Trophoblast cell (in vitro differentiated cells and primary cell): ENCODE measurements at regions not wholly inside any gene's neighbourhood (a gene's known extent, or its start where the extent isn't known, plus 50 kb on each side); places are given as distances from the start of the nearest gene placed in this dataset.
"Not testable (repeated sequence)": the region's sequence is repeated elsewhere in the genome, so short reads cannot be mapped to it uniquely, and the experiment has no call there.

ENCODE experiments used
- DNase-seq, 2 donors: peaks; one replicate each; pipeline ENCODE4 v3.0.0-alpha.2; 2016
- H2AFZ ChIP-seq: 2 replicates; pipeline ENCODE4 v1.6.1; 2013; ENCODE audit warnings: low read length, moderate library complexity, mild to moderate bottlenecking; ENCODE audit not compliant: insufficient read depth, poor library complexity
- H2AK5ac ChIP-seq: 2 replicates; pipeline ENCODE4 v1.6.1; 2013; ENCODE audit warnings: mild to moderate bottlenecking, low read length
- H2BK120ac ChIP-seq: 2 replicates; pipeline ENCODE4 v1.6.1; 2013; ENCODE audit warnings: low read length, mild to moderate bottlenecking, moderate library complexity; ENCODE audit not compliant: insufficient read depth, poor library complexity
- H2BK12ac ChIP-seq: 2 replicates; pipeline ENCODE4 v1.6.1; 2013; ENCODE audit warnings: mild to moderate bottlenecking, low read length, moderate library complexity
- H2BK5ac ChIP-seq: 2 replicates; pipeline ENCODE4 v1.6.1; 2013; ENCODE audit warnings: low read length, low read depth, moderate library complexity, mild to moderate bottlenecking; ENCODE audit not compliant: poor library complexity
- H3K14ac ChIP-seq: 2 replicates; pipeline ENCODE4 v1.6.1; 2013; ENCODE audit warnings: mild to moderate bottlenecking, low read length
- H3K18ac ChIP-seq: 2 replicates; pipeline ENCODE4 v1.6.1; 2013; ENCODE audit warnings: mild to moderate bottlenecking, low read length
- H3K23ac ChIP-seq: 2 replicates; pipeline ENCODE4 v1.6.1; 2013; ENCODE audit warnings: low read length
- H3K27ac ChIP-seq: 2 replicates; pipeline ENCODE4 v1.5.1; 2013; ENCODE audit warnings: low read depth, mild to moderate bottlenecking, inconsistent platforms, low read length, moderate library complexity
- H3K27me3 ChIP-seq: 2 replicates; pipeline ENCODE4 v1.6.1; 2013; ENCODE audit warnings: inconsistent platforms, mild to moderate bottlenecking, low read length, moderate library complexity; ENCODE audit not compliant: insufficient read depth
- H3K36me3 ChIP-seq, 2 experiments: 1 replicate in 1 of 2; 2 replicates in 1 of 2; pipeline ENCODE4 v1.6.1; 2013; ENCODE audit warnings: low read length in 2 of 2, mild to moderate bottlenecking in 2 of 2, moderate library complexity in 1 of 2; ENCODE audit not compliant: insufficient read depth in 2 of 2, control insufficient read depth in 1 of 2
- H3K4ac ChIP-seq: 2 replicates; pipeline ENCODE4 v1.6.1; 2013; ENCODE audit warnings: low read depth, mild to moderate bottlenecking, low read length, moderate library complexity
- H3K4me1 ChIP-seq, 2 experiments: 1 replicate in 1 of 2; 2 replicates in 1 of 2; pipeline ENCODE4 v1.6.1; 2013; ENCODE audit warnings: low read length in 2 of 2, mild to moderate bottlenecking in 2 of 2, moderate library complexity in 1 of 2; ENCODE audit not compliant: insufficient read depth in 2 of 2, control insufficient read depth in 1 of 2
- H3K4me2 ChIP-seq: 2 replicates; pipeline ENCODE4 v1.6.1; 2013; ENCODE audit warnings: inconsistent platforms, mild to moderate bottlenecking, low read length, moderate library complexity
- H3K4me3 ChIP-seq: 2 replicates; pipeline ENCODE4 v1.5.1; 2013; ENCODE audit warnings: mild to moderate bottlenecking, low read depth, low read length, inconsistent platforms
- H3K79me1 ChIP-seq: one replicate; pipeline ENCODE4 v1.6.1; 2013; ENCODE audit warnings: low read length
- H3K79me2 ChIP-seq: 2 replicates; pipeline ENCODE4 v1.6.1; 2013; ENCODE audit warnings: low read length, mild to moderate bottlenecking; ENCODE audit not compliant: control insufficient read depth, insufficient read depth, poor library complexity
- H3K9ac ChIP-seq: 2 replicates; pipeline ENCODE4 v1.6.1; 2013; ENCODE audit warnings: mild to moderate bottlenecking, low read length
- H3K9me3 ChIP-seq: 2 replicates; pipeline ENCODE4 v1.6.1; 2013; ENCODE audit warnings: low read depth, mild to moderate bottlenecking, control low read depth, inconsistent platforms, low read length; ENCODE audit not compliant: insufficient read depth
- H4K12ac ChIP-seq: 2 replicates; pipeline ENCODE4 v1.6.1; 2013; ENCODE audit warnings: low read depth, mild to moderate bottlenecking, low read length, moderate library complexity
- H4K8ac ChIP-seq: 2 replicates; pipeline ENCODE4 v1.6.1; 2013; ENCODE audit warnings: low read depth, mild to moderate bottlenecking, low read length, moderate library complexity
- H4K91ac ChIP-seq: one replicate; pipeline ENCODE4 v1.6.1; 2013; ENCODE audit warnings: low read depth, mild to moderate bottlenecking, low read length, moderate library complexity
- WGBS: extraction: QIAGEN DNeasy Blood & Tissue Kit; methylation state at CpG from one replicate; pipeline ENCODE4 v1.1.7; 2013; ENCODE audit warnings: missing lambda C conversion rate; ENCODE audit not compliant: insufficient read length, insufficient coverage; ENCODE audit errors: extremely low coverage; 5-methylcytosine and 5-hydroxymethylcytosine counted together

GRCh38 chr17:20654575-20654974 is 75.1 kb downstream of the CDRT15L2 start:
- DNase-seq, H4K91ac ChIP-seq, H3K18ac ChIP-seq, H3K36me3 ChIP-seq, H3K79me2 ChIP-seq, H3K27me3 ChIP-seq, H3K9ac ChIP-seq, H4K12ac ChIP-seq, H3K4ac ChIP-seq, H3K4me3 ChIP-seq, H3K9me3 ChIP-seq, H2BK120ac ChIP-seq, H3K4me2 ChIP-seq, H3K4me1 ChIP-seq, H3K23ac ChIP-seq, H2AFZ ChIP-seq, H3K27ac ChIP-seq, H3K79me1 ChIP-seq, H3K14ac ChIP-seq, H2AK5ac ChIP-seq, H2BK12ac ChIP-seq, H4K8ac ChIP-seq, H2BK5ac ChIP-seq: not testable (repeated sequence)
- no CpG with 5 or more reads among the region's 12 CpGs for WGBS

- not testable (repeated sequence) for H2BK5ac ChIP-seq, H3K23ac ChIP-seq, H2BK12ac ChIP-seq, H3K4me1 ChIP-seq, H3K9ac ChIP-seq, H3K14ac ChIP-seq, H2BK120ac ChIP-seq, H2AFZ ChIP-seq, H3K79me1 ChIP-seq, H3K4ac ChIP-seq, H3K4me2 ChIP-seq, H3K18ac ChIP-seq, H2AK5ac ChIP-seq, H4K12ac ChIP-seq, H3K4me3 ChIP-seq, H3K36me3 ChIP-seq, H3K27ac ChIP-seq, H3K79me2 ChIP-seq, H3K27me3 ChIP-seq, H3K9me3 ChIP-seq, H4K91ac ChIP-seq, DNase-seq, H4K8ac ChIP-seq
- WGBS, result no CpG with 5 or more reads among the region's 6 CpGs
Measured at GRCh38 chr17:20665103-20665955, 85.8 kb downstream of the CDRT15L2 start.

GRCh38 chr17:20666689-20667088 is 87.2 kb downstream of the CDRT15L2 start:
- H3K79me2 ChIP-seq, H3K4me2 ChIP-seq, H3K9me3 ChIP-seq, H4K91ac ChIP-seq, H3K4ac ChIP-seq, H3K4me3 ChIP-seq, H2BK120ac ChIP-seq, H3K23ac ChIP-seq, H3K9ac ChIP-seq, H3K18ac ChIP-seq, H2AFZ ChIP-seq, H2AK5ac ChIP-seq, H2BK12ac ChIP-seq, H3K36me3 ChIP-seq, H3K4me1 ChIP-seq, H3K14ac ChIP-seq, H4K12ac ChIP-seq, H3K27me3 ChIP-seq, H3K79me1 ChIP-seq, H2BK5ac ChIP-seq, H4K8ac ChIP-seq, H3K27ac ChIP-seq: not testable (repeated sequence)
- DNase-seq, result peak in 1 of 2 donors; percentile 26
- no CpG with 5 or more reads among the region's 6 CpGs for WGBS

GRCh38 chr17:20667712-20668111 is 88.2 kb downstream of the CDRT15L2 start:
- not testable (repeated sequence) for H3K4ac ChIP-seq, H2AFZ ChIP-seq, DNase-seq, H3K79me1 ChIP-seq, H4K8ac ChIP-seq, H2BK5ac ChIP-seq, H2AK5ac ChIP-seq, H4K91ac ChIP-seq, H3K79me2 ChIP-seq, H3K23ac ChIP-seq, H4K12ac ChIP-seq, H3K27me3 ChIP-seq, H3K9me3 ChIP-seq, H3K4me3 ChIP-seq, H3K18ac ChIP-seq, H2BK120ac ChIP-seq, H3K4me1 ChIP-seq, H3K27ac ChIP-seq, H3K4me2 ChIP-seq, H3K9ac ChIP-seq, H3K14ac ChIP-seq, H3K36me3 ChIP-seq, H2BK12ac ChIP-seq
- no CpG with 5 or more reads among the region's 2 CpGs for WGBS
